OCI-LY1 (cell line): ENCODE measurements at regions not wholly inside any gene's neighbourhood (a gene's known extent, or its start where the extent isn't known, plus 50 kb on each side); places are given as distances from the start of the nearest gene placed in this dataset.

Source experiments
- EZH2 ChIP-seq: fragments of 200-600 bp; sonication (generic), shearing (Covaris generic); IDR thresholded peaks from 2 replicates; pipeline ENCODE4 v1.8.0; 2017; ENCODE audit warnings: borderline replicate concordance, mixed run types, mild to moderate bottlenecking, antibody characterized with exemption, low read length, moderate library complexity, mixed read lengths
- TF ChIP-seq, protein P1 (sequence below): fragments of 200-600 bp; sonication (generic), shearing (Covaris generic); IDR thresholded peaks from 2 replicates; pipeline ENCODE4 v1.5.1; 2017; ENCODE audit warnings: mild to moderate bottlenecking, antibody characterized with exemption, low read length, moderate library complexity, mixed read lengths

DNA sequence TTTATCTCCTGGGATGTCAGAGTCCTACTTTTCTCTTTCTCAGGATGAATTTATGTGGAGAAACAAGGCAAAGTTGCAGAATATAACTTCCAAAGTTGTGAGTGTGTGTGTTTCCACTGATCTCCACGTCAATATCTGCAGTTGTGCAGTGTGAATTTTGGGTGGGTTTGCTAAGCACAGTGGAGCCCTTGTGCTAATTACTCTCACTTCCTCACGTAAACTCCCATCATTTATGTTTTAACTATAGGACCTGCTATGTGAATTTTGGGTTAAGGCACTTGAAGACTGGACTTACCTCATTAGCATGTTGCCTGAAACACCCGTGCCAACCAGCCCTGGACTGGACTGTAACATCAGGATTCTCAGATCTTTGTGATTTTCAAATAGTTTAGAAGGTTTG is 51.9 kb upstream of the NPVF start:
- TF ChIP-seq, protein P1, sequence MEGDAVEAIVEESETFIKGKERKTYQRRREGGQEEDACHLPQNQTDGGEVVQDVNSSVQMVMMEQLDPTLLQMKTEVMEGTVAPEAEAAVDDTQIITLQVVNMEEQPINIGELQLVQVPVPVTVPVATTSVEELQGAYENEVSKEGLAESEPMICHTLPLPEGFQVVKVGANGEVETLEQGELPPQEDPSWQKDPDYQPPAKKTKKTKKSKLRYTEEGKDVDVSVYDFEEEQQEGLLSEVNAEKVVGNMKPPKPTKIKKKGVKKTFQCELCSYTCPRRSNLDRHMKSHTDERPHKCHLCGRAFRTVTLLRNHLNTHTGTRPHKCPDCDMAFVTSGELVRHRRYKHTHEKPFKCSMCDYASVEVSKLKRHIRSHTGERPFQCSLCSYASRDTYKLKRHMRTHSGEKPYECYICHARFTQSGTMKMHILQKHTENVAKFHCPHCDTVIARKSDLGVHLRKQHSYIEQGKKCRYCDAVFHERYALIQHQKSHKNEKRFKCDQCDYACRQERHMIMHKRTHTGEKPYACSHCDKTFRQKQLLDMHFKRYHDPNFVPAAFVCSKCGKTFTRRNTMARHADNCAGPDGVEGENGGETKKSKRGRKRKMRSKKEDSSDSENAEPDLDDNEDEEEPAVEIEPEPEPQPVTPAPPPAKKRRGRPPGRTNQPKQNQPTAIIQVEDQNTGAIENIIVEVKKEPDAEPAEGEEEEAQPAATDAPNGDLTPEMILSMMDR = no peak
- TF ChIP-seq EZH2 = no peak
